ENCODE measurements at regions not wholly inside any gene's neighbourhood (a gene's known extent, or its start where the extent isn't known, plus 50 kb on each side); places are given as distances from the start of the nearest gene placed in this dataset.

- Histone ChIP-seq H3K9ac (ENCODE audit: low read depth, low read length) (no peak overlapping the region), H3K27ac (ENCODE audit: low read depth, low read length) (no peak overlapping the region), H3K4me3 (ENCODE audit: low read depth, low read length) (no peak overlapping the region), H3K9me3 (ENCODE audit: control insufficient read depth, insufficient read depth, low read length) (no peaks in the 10 kb centered on the region), H3K4me1 (ENCODE audit: control insufficient read depth, insufficient read depth, low read length) (peaks cover 14% of the 10 kb centered on the region), H3K36me3 (ENCODE audit: control insufficient read depth, insufficient read depth, low read length) (no peaks in the 10 kb centered on the region), H3K27me3 (ENCODE audit: control insufficient read depth, insufficient read depth, low read length) (no peaks in the 10 kb centered on the region; the same call in 1 of the 2 replicates)
These were observed 175.4 kb upstream of the AKR1E2 start for GRCh38 chr10:4650582-4650981.

- H3K27me3 ChIP-seq (ENCODE audit: control insufficient read depth, insufficient read depth, low read length): no peaks in the 10 kb centered on the region; the same call in 1 of the 2 replicates
- no peaks in the 10 kb centered on the region for H3K9me3 ChIP-seq (ENCODE audit: control insufficient read depth, insufficient read depth, low read length)
- H3K4me3 ChIP-seq (ENCODE audit: low read depth, low read length): no peak overlapping the region
- H3K4me1 ChIP-seq (ENCODE audit: control insufficient read depth, insufficient read depth, low read length): peaks cover 14% of the 10 kb centered on the region
- no peak overlapping the region for H3K27ac ChIP-seq (ENCODE audit: low read depth, low read length)
- no peaks in the 10 kb centered on the region for H3K36me3 ChIP-seq (ENCODE audit: control insufficient read depth, insufficient read depth, low read length)
- H3K9ac ChIP-seq (ENCODE audit: low read depth, low read length): no peak overlapping the region
These were observed 176.0 kb upstream of the AKR1E2 start for GRCh38 chr10:4649886-4650508.

- Histone ChIP-seq H3K27me3 (ENCODE audit: control insufficient read depth, insufficient read depth, low read length) (no peaks in the 10 kb centered on the region; the same call in 1 of the 2 replicates), H3K9me3 (ENCODE audit: control insufficient read depth, insufficient read depth, low read length) (no peaks in the 10 kb centered on the region), H3K4me1 (ENCODE audit: control insufficient read depth, insufficient read depth, low read length) (peaks cover 14% of the 10 kb centered on the region), H3K36me3 (ENCODE audit: control insufficient read depth, insufficient read depth, low read length) (no peaks in the 10 kb centered on the region), H3K27ac (ENCODE audit: low read depth, low read length) (no peak overlapping the region), H3K9ac (ENCODE audit: low read depth, low read length) (no peak overlapping the region), H3K4me3 (ENCODE audit: low read depth, low read length) (no peak overlapping the region)
These were observed 176.5 kb upstream of the AKR1E2 start for GRCh38 chr10:4649471-4649870.

GRCh38 chr10:4648999-4649398 is 177.0 kb upstream of the AKR1E2 start:
- Histone ChIP-seq H3K9ac (ENCODE audit: low read depth, low read length) (no peak overlapping the region), H3K4me1 (ENCODE audit: control insufficient read depth, insufficient read depth, low read length) (peaks cover 11% of the 10 kb centered on the region), H3K27ac (ENCODE audit: low read depth, low read length) (no peak overlapping the region), H3K4me3 (ENCODE audit: low read depth, low read length) (no peak overlapping the region), H3K27me3 (ENCODE audit: control insufficient read depth, insufficient read depth, low read length) (no peaks in the 10 kb centered on the region; the same call in 1 of the 2 replicates), H3K9me3 (ENCODE audit: control insufficient read depth, insufficient read depth, low read length) (no peaks in the 10 kb centered on the region), H3K36me3 (ENCODE audit: control insufficient read depth, insufficient read depth, low read length) (no peaks in the 10 kb centered on the region)

GRCh38 chr10:4647109-4647785 is 178.8 kb upstream of the AKR1E2 start:
- H3K9me3 ChIP-seq (ENCODE audit: control insufficient read depth, insufficient read depth, low read length): no peaks in the 10 kb centered on the region
- H3K4me1 ChIP-seq (ENCODE audit: control insufficient read depth, insufficient read depth, low read length): peaks cover 5% of the 10 kb centered on the region; the same call in 1 of the 2 replicates
- no peak overlapping the region for H3K27ac ChIP-seq (ENCODE audit: low read depth, low read length)
- no peak overlapping the region for H3K9ac ChIP-seq (ENCODE audit: low read depth, low read length)
- no peaks in the 10 kb centered on the region for H3K36me3 ChIP-seq (ENCODE audit: control insufficient read depth, insufficient read depth, low read length)
- H3K27me3 ChIP-seq (ENCODE audit: control insufficient read depth, insufficient read depth, low read length): no peaks in the 10 kb centered on the region; the same call in 1 of the 2 replicates
- H3K4me3 ChIP-seq (ENCODE audit: low read depth, low read length): no peak overlapping the region

- H3K27me3 ChIP-seq (ENCODE audit: control insufficient read depth, insufficient read depth, low read length): no peaks in the 10 kb centered on the region
- no peak overlapping the region for H3K27ac ChIP-seq (ENCODE audit: low read depth, low read length)
- no peak overlapping the region for H3K9ac ChIP-seq (ENCODE audit: low read depth, low read length)
- H3K4me3 ChIP-seq (ENCODE audit: low read depth, low read length): no peak overlapping the region
- H3K4me1 ChIP-seq (ENCODE audit: control insufficient read depth, insufficient read depth, low read length): peaks cover 5% of the 10 kb centered on the region; the same call in 1 of the 2 replicates
- H3K36me3 ChIP-seq (ENCODE audit: control insufficient read depth, insufficient read depth, low read length): no peaks in the 10 kb centered on the region
- H3K9me3 ChIP-seq (ENCODE audit: control insufficient read depth, insufficient read depth, low read length): no peaks in the 10 kb centered on the region
These were observed 179.5 kb upstream of the AKR1E2 start for GRCh38 chr10:4646547-4646946.

- H3K27ac ChIP-seq (ENCODE audit: low read depth, low read length): no peak overlapping the region
- H3K9me3 ChIP-seq (ENCODE audit: control insufficient read depth, insufficient read depth, low read length): no peaks in the 10 kb centered on the region
- H3K27me3 ChIP-seq (ENCODE audit: control insufficient read depth, insufficient read depth, low read length): no peaks in the 10 kb centered on the region
- H3K36me3 ChIP-seq (ENCODE audit: control insufficient read depth, insufficient read depth, low read length): no peaks in the 10 kb centered on the region
- H3K4me1 ChIP-seq (ENCODE audit: control insufficient read depth, insufficient read depth, low read length): peaks cover 5% of the 10 kb centered on the region; the same call in 1 of the 2 replicates
- H3K4me3 ChIP-seq (ENCODE audit: low read depth, low read length): no peak overlapping the region
- no peak overlapping the region for H3K9ac ChIP-seq (ENCODE audit: low read depth, low read length)
These were observed 180.2 kb upstream of the AKR1E2 start for GRCh38 chr10:4645836-4646235.

GRCh38 chr10:4643471-4643870 is 182.5 kb upstream of the AKR1E2 start:
- Histone ChIP-seq H3K36me3 (ENCODE audit: control insufficient read depth, insufficient read depth, low read length) (no peaks in the 10 kb centered on the region), H3K4me3 (ENCODE audit: low read depth, low read length) (no peak overlapping the region), H3K9ac (ENCODE audit: low read depth, low read length) (no peak overlapping the region), H3K9me3 (ENCODE audit: control insufficient read depth, insufficient read depth, low read length) (no peaks in the 10 kb centered on the region), H3K4me1 (ENCODE audit: control insufficient read depth, insufficient read depth, low read length) (peaks cover 5% of the 10 kb centered on the region; the same call in 1 of the 2 replicates), H3K27ac (ENCODE audit: low read depth, low read length) (no peak overlapping the region), H3K27me3 (ENCODE audit: control insufficient read depth, insufficient read depth, low read length) (no peaks in the 10 kb centered on the region)

- Histone ChIP-seq H3K9ac (ENCODE audit: low read depth, low read length) (no peak overlapping the region), H3K4me3 (ENCODE audit: low read depth, low read length) (no peak overlapping the region), H3K36me3 (ENCODE audit: control insufficient read depth, insufficient read depth, low read length) (no peaks in the 10 kb centered on the region), H3K27ac (ENCODE audit: low read depth, low read length) (no peak overlapping the region), H3K27me3 (ENCODE audit: control insufficient read depth, insufficient read depth, low read length) (no peaks in the 10 kb centered on the region), H3K9me3 (ENCODE audit: control insufficient read depth, insufficient read depth, low read length) (no peaks in the 10 kb centered on the region), H3K4me1 (ENCODE audit: control insufficient read depth, insufficient read depth, low read length) (peaks cover 5% of the 10 kb centered on the region; the same call in 1 of the 2 replicates)
These were observed 186.0 kb upstream of the AKR1E2 start for GRCh38 chr10:4639960-4640359.

- no peaks in the 10 kb centered on the region for H3K27me3 ChIP-seq (ENCODE audit: control insufficient read depth, insufficient read depth, low read length)
- H3K27ac ChIP-seq (ENCODE audit: low read depth, low read length): no peak overlapping the region
- H3K4me3 ChIP-seq (ENCODE audit: low read depth, low read length): no peak overlapping the region
- H3K9me3 ChIP-seq (ENCODE audit: control insufficient read depth, insufficient read depth, low read length): no peaks in the 10 kb centered on the region
- no peaks in the 10 kb centered on the region for H3K36me3 ChIP-seq (ENCODE audit: control insufficient read depth, insufficient read depth, low read length)
- H3K9ac ChIP-seq (ENCODE audit: low read depth, low read length): no peak overlapping the region
- peaks cover 5% of the 10 kb centered on the region; the same call in 1 of the 2 replicates for H3K4me1 ChIP-seq (ENCODE audit: control insufficient read depth, insufficient read depth, low read length)
These were observed 187.9 kb upstream of the AKR1E2 start for GRCh38 chr10:4638099-4638498.

GRCh38 chr10:4637657-4638056 is 188.3 kb upstream of the AKR1E2 start:
- Histone ChIP-seq H3K4me3 (ENCODE audit: low read depth, low read length) (no peak overlapping the region), H3K9ac (ENCODE audit: low read depth, low read length) (no peak overlapping the region)

More at GRCh38 chr10:4637657-4638056, 188.3 kb upstream of the AKR1E2 start:
- H3K9me3 ChIP-seq (ENCODE audit: control insufficient read depth, insufficient read depth, low read length): no peaks in the 10 kb centered on the region
- peaks cover 5% of the 10 kb centered on the region; the same call in 1 of the 2 replicates for H3K4me1 ChIP-seq (ENCODE audit: control insufficient read depth, insufficient read depth, low read length)
- no peaks in the 10 kb centered on the region for H3K27me3 ChIP-seq (ENCODE audit: control insufficient read depth, insufficient read depth, low read length)
- H3K27ac ChIP-seq (ENCODE audit: low read depth, low read length): no peak overlapping the region
- H3K36me3 ChIP-seq (ENCODE audit: control insufficient read depth, insufficient read depth, low read length): no peaks in the 10 kb centered on the region

Data from HUES48 (cell line).